ENCODE measurements at regions not wholly inside any gene's neighbourhood (a gene's known extent, or its start where the extent isn't known, plus 50 kb on each side); places are given as distances from the start of the nearest gene placed in this dataset.

- no peak for TF ChIP-seq CHD7 (IDR thresholded peaks at IDR 0.05; ENCODE audit: insufficient replicate concordance, low read length)
Measured at GRCh38 chr6:104326173-104327001, 533.3 kb downstream of the HACE1 start (continued).

Measured in H1 (cell line).